ENCODE measurements at regions not wholly inside any gene's neighbourhood (a gene's known extent, or its start where the extent isn't known, plus 50 kb on each side); places are given as distances from the start of the nearest gene placed in this dataset.
"Not testable (repeated sequence)": the region's sequence is repeated elsewhere in the genome, so short reads cannot be mapped to it uniquely, and the experiment has no call there.

DNA sequence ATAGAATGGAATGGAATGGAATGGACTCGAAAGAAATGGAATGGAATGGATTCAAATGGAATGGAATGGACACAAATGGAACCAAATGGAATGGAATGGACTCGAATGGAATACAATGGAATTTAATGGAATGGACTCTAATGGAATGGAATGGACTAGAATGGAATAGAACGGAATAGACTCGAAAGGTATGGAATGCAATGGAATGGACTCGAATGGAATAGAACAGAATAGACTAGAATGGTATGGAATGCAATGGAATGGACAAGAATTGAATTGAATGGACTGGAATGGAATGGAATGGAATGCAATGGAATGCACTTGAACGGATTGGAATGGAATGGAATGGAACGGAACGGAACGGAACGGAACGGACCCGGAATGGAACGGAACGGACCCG lies 101.7 kb upstream of the FBXO28 start:
- TF ChIP-seq CTCF (IDR thresholded peaks at IDR 0.05; ENCODE audit: low read depth, low read length, poor library complexity, severe bottlenecking); EZH2phosphoT487 (IDR thresholded peaks at IDR 0.05; ENCODE audit: borderline replicate concordance, low read length): not testable (repeated sequence)
